GM12878 (cell line): ENCODE measurements at regions not wholly inside any gene's neighbourhood (a gene's known extent, or its start where the extent isn't known, plus 50 kb on each side); places are given as distances from the start of the nearest gene placed in this dataset.

ENCODE experiments used
- CREB1 ChIP-seq: IDR thresholded peaks from 2 replicates; pipeline ENCODE4 v1.6.1; 2012; ENCODE audit warnings: low read depth, mild to moderate bottlenecking, inconsistent platforms
- CTCF ChIP-seq, 3 experiments: IDR thresholded peaks in 2 of 3; conservative IDR thresholded peaks in 1 of 3; 2 replicates each; pipeline ENCODE4 v1.5.1; 2011; ENCODE audit warnings: low read depth in 3 of 3, low read length in 3 of 3, mild to moderate bottlenecking in 3 of 3, control low read depth in 2 of 3, moderate library complexity in 2 of 3, inconsistent platforms in 1 of 3, mixed read lengths in 1 of 3; ENCODE audit not compliant: control insufficient read depth in 2 of 3, insufficient read depth in 1 of 3; ENCODE audit errors: extremely low read depth in 1 of 3
- MXI1 ChIP-seq: fragments of 150-350 bp; IDR thresholded peaks from 2 replicates; pipeline ENCODE4 v1.6.1; 2011; ENCODE audit warnings: low read depth, mild to moderate bottlenecking, inconsistent platforms, low read length, improper control_type of control experiment
- POLR2AphosphoS5 ChIP-seq: IDR thresholded peaks from 2 replicates; pipeline ENCODE4 v1.6.1; 2011; ENCODE audit warnings: mild to moderate bottlenecking, low read length, inconsistent platforms
- SIN3A ChIP-seq: IDR thresholded peaks from 2 replicates; pipeline ENCODE4 v1.6.1; 2012; ENCODE audit warnings: low read depth, low read length, improper control_type of control experiment
- SMAD1 ChIP-seq: fragments of 450-650 bp; IDR thresholded peaks from 2 replicates; pipeline ENCODE4 v1.6.1; 2018; ENCODE audit warnings: mild to moderate bottlenecking, low read depth; ENCODE audit not compliant: partially characterized antibody
- YY1 ChIP-seq: IDR thresholded peaks from 2 replicates; pipeline ENCODE4 v1.6.1; 2011; ENCODE audit warnings: low read depth, mild to moderate bottlenecking, low read length

- TF ChIP-seq SIN3A: no peak
- no peak for TF ChIP-seq CTCF (IDR thresholded peaks at IDR 0.05 in 2 of 3, conservative IDR thresholded peaks at IDR 0.05 in 1 of 3; ENCODE audit: control insufficient read depth in 2 of 3, extremely low read depth in 1 of 3, insufficient read depth in 1 of 3, low read depth in 3 of 3, low read length in 3 of 3)
- no peak for TF ChIP-seq YY1
- TF ChIP-seq SMAD1: no peak
- no peak for TF ChIP-seq POLR2AphosphoS5
- TF ChIP-seq MXI1: no peak
- no peak for TF ChIP-seq CREB1
These were observed 103.6 kb upstream of the AGBL1 start for GRCh38 chr15:85976102-85976501.
